ENCODE measurements at regions not wholly inside any gene's neighbourhood (a gene's known extent, or its start where the extent isn't known, plus 50 kb on each side); places are given as distances from the start of the nearest gene placed in this dataset.
A peak's percentile ranks its signal among the peaks of the same experiment; 100 is the strongest.

- H2AFZ ChIP-seq = no peak overlapping the region
- no peak overlapping the region for H3K4me2 ChIP-seq (ENCODE audit: unreplicated experiment)
- H3K9me3 ChIP-seq (ENCODE audit: low read depth) = peaks cover 6% of the 10 kb centered on the region
- TF ChIP-seq EZH2 (IDR thresholded peaks at IDR 0.05; ENCODE audit: insufficient read depth, poor library complexity, severe bottlenecking) (no peak), EZH2phosphoT487 (IDR thresholded peaks at IDR 0.05; ENCODE audit: insufficient read depth, low read depth) (no peak)
- H3K9me2 ChIP-seq (ENCODE audit: insufficient read depth) = no peaks in the 10 kb centered on the region
- in situ Hi-C loops (cut with MboI) = no loop called here
- no peaks in the 10 kb centered on the region for H3K36me3 ChIP-seq (ENCODE audit: low read depth)
- H3K27me3 ChIP-seq (replicated peaks; ENCODE audit: insufficient read depth) = no peaks in the 10 kb centered on the region
- peaks cover 20% of the 10 kb centered on the region for H3K4me1 ChIP-seq (ENCODE audit: insufficient read depth)
- no peaks in the 10 kb centered on the region for H4K20me1 ChIP-seq (ENCODE audit: insufficient read depth)
- DNase-seq = no peak
- no peak overlapping the region for H3K27ac ChIP-seq
- 75 to 84% methylated on average over 9 of the region's 9 CpGs for WGBS, 2 experiments (ENCODE audit: low coverage in 1 of 2, low lambda C conversion rate in 2 of 2, missing lambda C conversion rate in 2 of 2)
- H3F3A ChIP-seq (ENCODE audit: insufficient read depth) = peaks cover 25% of the 10 kb centered on the region
- H3K79me2 ChIP-seq (ENCODE audit: insufficient read depth) = no peaks in the 10 kb centered on the region
- no peak overlapping the region for H3K9ac ChIP-seq
- H3K4me3 ChIP-seq = no peak overlapping the region
These were observed 150.5 kb downstream of the CD83 start for GRCh38 chr6:14267885-14268660.

GRCh38 chr6:14269436-14269835 is 151.9 kb downstream of the CD83 start:
- TF ChIP-seq EZH2 (IDR thresholded peaks at IDR 0.05; ENCODE audit: insufficient read depth, poor library complexity, severe bottlenecking) (no peak), EZH2phosphoT487 (IDR thresholded peaks at IDR 0.05; ENCODE audit: insufficient read depth, low read depth) (no peak)
- H3K4me1 ChIP-seq (ENCODE audit: insufficient read depth) = peaks cover 20% of the 10 kb centered on the region
- H3K4me2 ChIP-seq (ENCODE audit: unreplicated experiment) = no peak overlapping the region
- peaks cover 25% of the 10 kb centered on the region for H3F3A ChIP-seq (ENCODE audit: insufficient read depth)
- no peak overlapping the region for H3K27ac ChIP-seq
- no peak overlapping the region for H2AFZ ChIP-seq
- H4K20me1 ChIP-seq (ENCODE audit: insufficient read depth) = no peaks in the 10 kb centered on the region
- H3K79me2 ChIP-seq (ENCODE audit: insufficient read depth) = no peaks in the 10 kb centered on the region
- no peaks in the 10 kb centered on the region for H3K9me2 ChIP-seq (ENCODE audit: insufficient read depth)
- H3K9ac ChIP-seq = no peak overlapping the region
- in situ Hi-C loops (cut with MboI) = no loop called here
- no peaks in the 10 kb centered on the region for H3K36me3 ChIP-seq (ENCODE audit: low read depth)
- H3K9me3 ChIP-seq (ENCODE audit: low read depth) = no peaks in the 10 kb centered on the region
- 84 to 88% methylated on average over 2 of the region's 2 CpGs for WGBS, 2 experiments (ENCODE audit: low coverage in 1 of 2, low lambda C conversion rate in 2 of 2, missing lambda C conversion rate in 2 of 2)
- no peak overlapping the region for H3K4me3 ChIP-seq
- H3K27me3 ChIP-seq (replicated peaks; ENCODE audit: insufficient read depth) = no peaks in the 10 kb centered on the region
- DNase-seq = no peak

- TF ChIP-seq EZH2 (IDR thresholded peaks at IDR 0.05; ENCODE audit: insufficient read depth, poor library complexity, severe bottlenecking) (no peak), EZH2phosphoT487 (IDR thresholded peaks at IDR 0.05; ENCODE audit: insufficient read depth, low read depth) (no peak)
- Histone ChIP-seq H2AFZ (no peak overlapping the region), H3K27ac (peak overlapping the region; percentile 81), H3K4me2 (ENCODE audit: unreplicated experiment) (no peak overlapping the region), H4K20me1 (ENCODE audit: insufficient read depth) (no peaks in the 10 kb centered on the region), H3K9ac (peak overlapping the region; percentile 26; the same call in 1 of the 2 replicates), H3K9me2 (ENCODE audit: insufficient read depth) (no peaks in the 10 kb centered on the region), H3K36me3 (ENCODE audit: low read depth) (no peaks in the 10 kb centered on the region), H3K4me3 (no peak overlapping the region), H3F3A (ENCODE audit: insufficient read depth) (peaks cover 25% of the 10 kb centered on the region), H3K4me1 (ENCODE audit: insufficient read depth) (peaks cover 20% of the 10 kb centered on the region), H3K27me3 (replicated peaks; ENCODE audit: insufficient read depth) (no peaks in the 10 kb centered on the region), H3K9me3 (ENCODE audit: low read depth) (no peaks in the 10 kb centered on the region), H3K79me2 (ENCODE audit: insufficient read depth) (no peaks in the 10 kb centered on the region)
- DNase-seq = no peak
- 84 to 94% methylated on average over 5 of the region's 5 CpGs for WGBS, 2 experiments (ENCODE audit: low coverage in 1 of 2, low lambda C conversion rate in 2 of 2, missing lambda C conversion rate in 2 of 2)
- in situ Hi-C loops (cut with MboI) = no loop called here
These were observed 152.7 kb downstream of the CD83 start for GRCh38 chr6:14270142-14270893.

- no peak overlapping the region for H2AFZ ChIP-seq
- peak; percentile 95 for DNase-seq
- peak overlapping the region; percentile 40 for H3K4me2 ChIP-seq (ENCODE audit: unreplicated experiment)
These were observed 153.6 kb downstream of the CD83 start for GRCh38 chr6:14270925-14271788.

More at GRCh38 chr6:14270925-14271788, 153.6 kb downstream of the CD83 start:
- peaks cover 20% of the 10 kb centered on the region for H3K4me1 ChIP-seq (ENCODE audit: insufficient read depth)
- no peaks in the 10 kb centered on the region for H3K27me3 ChIP-seq (replicated peaks; ENCODE audit: insufficient read depth)
- peak overlapping the region; percentile 26 for H3K9ac ChIP-seq
- H3K27ac ChIP-seq = peak overlapping the region; percentile 81
- peaks cover 25% of the 10 kb centered on the region for H3F3A ChIP-seq (ENCODE audit: insufficient read depth)
- TF ChIP-seq EZH2phosphoT487 (IDR thresholded peaks at IDR 0.05; ENCODE audit: insufficient read depth, low read depth) = no peak
- no peak for TF ChIP-seq EZH2 (IDR thresholded peaks at IDR 0.05; ENCODE audit: insufficient read depth, poor library complexity, severe bottlenecking)
- H4K20me1 ChIP-seq (ENCODE audit: insufficient read depth) = no peaks in the 10 kb centered on the region
- H3K36me3 ChIP-seq (ENCODE audit: low read depth) = no peaks in the 10 kb centered on the region
- H3K79me2 ChIP-seq (ENCODE audit: insufficient read depth) = no peaks in the 10 kb centered on the region
- H3K9me2 ChIP-seq (ENCODE audit: insufficient read depth) = no peaks in the 10 kb centered on the region
- 31 to 34% methylated on average over 11 of the region's 11 CpGs for WGBS, 2 experiments (ENCODE audit: low coverage in 1 of 2, low lambda C conversion rate in 2 of 2, missing lambda C conversion rate in 2 of 2)
- no peak overlapping the region for H3K4me3 ChIP-seq
- in situ Hi-C loops (cut with MboI) = no loop called here
- H3K9me3 ChIP-seq (ENCODE audit: low read depth) = no peaks in the 10 kb centered on the region

Measured in GM23248 (cell line).